HuH-7.5 (cell line): ENCODE measurements at regions not wholly inside any gene's neighbourhood (a gene's known extent, or its start where the extent isn't known, plus 50 kb on each side); places are given as distances from the start of the nearest gene placed in this dataset.
"Not testable (repeated sequence)": the region's sequence is repeated elsewhere in the genome, so short reads cannot be mapped to it uniquely, and the experiment has no call there.

ENCODE experiments used
- DNase-seq: peaks from one replicate; pipeline ENCODE4 v3.0.0; 2011; ENCODE audit warnings: low spot score

DNA sequence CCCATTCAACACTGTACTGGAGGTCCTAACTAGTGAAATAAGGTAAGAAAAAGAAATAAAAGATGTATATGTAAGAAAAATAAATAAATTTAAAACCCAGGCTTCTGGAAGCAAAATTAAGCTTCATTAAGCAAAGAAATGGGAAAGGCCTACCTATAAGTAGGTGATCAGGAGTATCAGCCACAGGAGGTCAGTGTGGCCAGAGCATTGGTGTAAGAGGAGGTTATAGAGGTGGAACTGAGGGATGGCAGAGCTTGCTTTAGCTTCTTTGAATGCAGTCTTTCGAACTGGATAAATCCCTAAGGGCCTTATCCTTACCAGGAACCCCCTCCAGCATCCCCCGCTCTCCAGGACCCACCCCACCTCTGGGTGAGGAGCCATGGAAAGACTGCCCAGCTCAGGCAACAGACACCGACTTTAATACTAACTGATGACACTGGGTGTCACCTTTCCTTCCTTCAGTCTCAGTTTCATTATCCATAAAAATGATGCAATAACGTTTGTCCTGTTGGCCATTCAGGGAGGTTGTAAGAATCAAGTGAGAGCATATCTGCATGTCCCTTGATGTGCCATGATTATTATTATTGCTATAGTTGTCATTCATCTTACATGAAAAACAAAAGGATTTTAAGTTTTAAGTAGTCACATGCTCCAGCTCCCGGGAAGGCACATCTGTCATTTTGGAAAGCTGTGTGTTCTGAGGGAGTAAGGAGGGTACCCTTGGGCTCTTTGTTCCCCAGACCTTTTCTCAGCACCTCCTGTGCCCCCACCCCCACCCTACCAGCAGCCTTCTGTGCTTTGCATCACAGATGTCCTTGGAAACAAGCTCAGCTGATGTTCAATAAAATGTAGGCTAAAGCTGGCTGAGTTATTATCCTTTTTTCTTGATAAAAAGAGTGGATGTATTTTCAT lies 50.8 kb upstream of the CTNNA1 start:
- DNase-seq, result no peak

DNA sequence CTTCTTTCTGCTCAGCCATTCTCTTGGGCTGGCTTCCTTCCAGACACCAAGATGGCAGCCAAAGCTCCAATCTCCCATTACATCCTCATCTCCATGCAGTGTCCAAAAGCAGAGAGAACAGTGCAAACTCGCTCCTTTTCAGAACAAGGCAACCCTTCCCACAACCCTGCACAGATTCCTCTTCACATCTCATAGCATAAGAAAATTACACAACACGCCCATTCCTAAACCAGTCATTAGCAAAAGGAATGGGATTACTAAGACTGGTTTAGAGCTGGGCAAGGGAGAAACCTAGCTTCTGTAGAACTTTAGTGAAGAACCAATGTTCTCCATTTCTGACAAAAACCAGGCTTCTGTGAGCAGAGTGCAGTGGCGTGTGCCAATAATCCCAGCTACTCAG lies 51.5 kb upstream of the CTNNA1 start:
- DNase-seq, result no peak

DNA sequence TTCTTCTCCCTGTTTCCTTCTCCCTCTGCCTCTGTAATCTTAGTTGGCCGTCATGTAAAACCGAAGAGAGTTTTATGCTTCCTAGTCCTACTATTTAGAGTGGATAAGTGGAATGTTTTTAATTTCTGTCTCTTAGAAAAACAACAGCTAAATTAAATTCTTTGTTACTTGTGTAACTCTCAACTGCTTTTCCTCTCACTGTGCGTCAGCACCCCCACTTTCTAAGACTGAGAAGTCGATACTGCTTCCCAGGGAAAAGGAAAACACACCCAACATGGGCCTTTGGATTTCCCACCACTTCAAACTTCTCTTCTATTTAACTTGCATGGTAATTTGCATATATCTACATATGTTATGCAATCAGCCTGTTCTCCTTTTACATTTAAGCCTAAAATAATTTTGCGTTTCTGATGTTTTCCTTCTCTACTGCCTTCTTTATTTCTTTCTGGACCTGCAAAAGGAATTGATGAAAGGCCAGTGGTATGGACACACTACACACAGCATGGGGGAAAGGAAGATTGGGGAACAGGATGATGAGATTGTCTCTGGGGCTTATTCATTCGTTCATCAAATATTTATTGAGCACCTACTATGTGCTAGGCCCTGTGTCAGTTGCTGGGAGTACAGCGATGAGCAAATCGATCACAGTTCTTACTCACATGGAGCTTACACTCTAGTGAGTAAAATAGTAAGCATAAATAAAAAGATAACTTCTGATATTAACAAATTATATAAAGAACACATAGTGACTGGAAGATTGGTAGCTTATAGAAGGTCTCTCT lies 52.5 kb upstream of the CTNNA1 start:
- no peak for DNase-seq

DNA sequence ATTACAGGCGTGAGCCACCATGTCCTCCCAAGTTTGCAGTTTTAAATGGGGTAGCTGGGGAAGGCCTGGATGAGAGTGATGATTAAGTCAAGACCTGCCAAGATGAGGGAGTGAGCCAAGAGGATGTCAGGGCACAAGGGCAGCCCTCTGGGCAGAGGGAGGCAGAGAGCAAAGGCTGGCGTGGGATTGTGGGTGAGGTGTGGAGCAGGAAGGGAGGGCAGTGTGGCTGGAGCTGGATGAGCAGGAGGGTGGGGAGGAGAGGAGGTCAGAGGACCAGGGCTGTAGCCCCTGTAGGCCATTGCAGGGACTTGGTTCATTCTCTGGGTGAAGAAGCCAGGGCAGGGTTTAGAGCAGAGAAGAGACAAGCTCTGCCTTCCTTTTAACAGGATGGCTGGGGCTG lies 53.7 kb upstream of the CTNNA1 start:
- no peak for DNase-seq

DNA sequence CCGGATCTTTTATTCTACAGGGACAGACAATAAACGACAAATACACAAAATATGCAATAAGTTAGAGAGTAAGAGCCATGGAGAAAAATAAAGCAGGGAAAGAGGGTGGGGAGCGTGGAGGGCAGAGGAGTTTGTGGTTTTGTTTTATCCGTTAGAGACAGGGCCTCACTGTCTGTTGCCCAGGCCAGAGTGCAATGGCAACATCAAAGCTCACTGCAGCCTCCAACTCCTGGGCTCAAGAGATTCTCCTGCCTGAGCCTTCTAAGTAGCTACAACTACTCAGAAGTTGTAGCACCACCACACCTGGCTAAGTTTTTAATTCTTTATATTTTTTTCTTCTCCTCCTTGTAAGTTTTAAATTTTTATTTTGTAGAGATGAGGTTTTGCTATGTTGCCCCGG lies 54.5 kb upstream of the CTNNA1 start:
- no peak for DNase-seq

GRCh38 chr5:138697720-138698360 lies 55.4 kb upstream of the CTNNA1 start:
- no peak for DNase-seq

GRCh38 chr5:138696501-138696900 lies 56.7 kb upstream of the CTNNA1 start:
- DNase-seq, result no peak

DNA sequence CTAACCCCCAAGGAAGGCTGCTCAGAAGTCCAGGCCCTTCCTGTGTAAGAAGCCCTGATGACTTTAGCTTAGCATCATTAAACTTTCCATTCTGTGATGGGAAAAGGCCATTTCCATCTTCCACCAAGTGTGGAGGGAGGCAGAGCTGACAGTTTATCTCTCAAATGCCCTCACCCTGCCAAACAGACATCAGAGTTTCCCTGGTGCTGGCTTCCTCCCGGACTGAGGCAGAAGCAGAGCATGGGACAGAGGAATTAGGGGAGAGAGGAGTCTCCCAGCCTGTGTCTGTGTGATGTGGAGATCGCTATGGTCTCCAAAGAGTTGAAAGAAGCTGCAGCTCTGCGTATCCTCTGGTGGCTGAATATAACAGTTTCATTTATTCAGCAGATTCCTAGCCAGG lies 57.4 kb upstream of the CTNNA1 start:
- DNase-seq, result no peak

- DNase-seq, result no peak
Measured at GRCh38 chr5:138694146-138694545, 59.1 kb upstream of the CTNNA1 start.

- no peak for DNase-seq
Measured at GRCh38 chr5:138692370-138692769, 60.9 kb upstream of the CTNNA1 start.

DNA sequence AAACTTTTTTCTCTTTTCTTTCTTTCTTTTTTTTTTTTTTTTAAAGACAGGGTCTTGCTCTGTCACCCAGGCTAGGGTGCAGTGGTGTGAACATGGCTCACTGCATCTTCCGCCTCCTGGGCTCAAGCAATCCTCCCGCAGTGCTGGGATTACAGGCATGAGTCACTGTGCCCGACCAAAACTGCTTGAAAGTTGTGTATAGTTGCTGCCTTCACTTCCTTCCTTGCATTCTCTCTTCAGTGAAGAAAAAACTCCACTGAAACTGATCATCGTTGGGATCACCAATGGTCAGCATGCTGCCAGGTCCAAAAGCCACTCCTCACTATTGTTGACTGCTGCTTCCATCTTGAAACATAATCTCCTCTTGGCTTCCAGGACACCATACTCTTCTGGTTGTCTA lies 66.6 kb upstream of the CTNNA1 start:
- DNase-seq, result no peak

- no peak for DNase-seq
Measured at GRCh38 chr5:138685193-138685745, 68.0 kb upstream of the CTNNA1 start.

GRCh38 chr5:138682462-138682861 lies 70.8 kb upstream of the CTNNA1 start:
- not testable (repeated sequence) for DNase-seq

GRCh38 chr5:138678826-138679225 lies 74.4 kb upstream of the CTNNA1 start:
- DNase-seq, result not testable (repeated sequence)

DNA sequence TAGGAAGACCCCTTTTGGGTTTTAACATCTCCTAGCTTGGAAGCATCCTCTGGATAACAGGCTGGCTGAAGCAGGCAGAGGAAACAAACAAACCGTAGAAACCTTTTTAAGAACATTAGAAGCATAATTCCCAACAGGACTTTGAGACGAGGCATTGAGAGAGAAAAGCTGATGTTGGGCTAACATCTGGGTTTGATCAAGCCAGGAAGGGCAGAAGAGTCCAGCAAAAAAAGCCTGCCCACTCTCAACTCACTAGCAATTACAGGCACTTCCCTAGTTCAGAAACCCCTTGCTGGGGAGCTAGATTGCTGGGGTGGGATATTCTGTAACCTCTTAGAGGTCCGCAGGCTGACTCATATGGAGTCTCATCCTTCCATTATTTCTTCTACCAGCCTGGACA lies 75.4 kb upstream of the CTNNA1 start:
- no peak for DNase-seq

GRCh38 chr5:138676556-138677193 lies 76.5 kb upstream of the CTNNA1 start:
- no peak for DNase-seq

DNA sequence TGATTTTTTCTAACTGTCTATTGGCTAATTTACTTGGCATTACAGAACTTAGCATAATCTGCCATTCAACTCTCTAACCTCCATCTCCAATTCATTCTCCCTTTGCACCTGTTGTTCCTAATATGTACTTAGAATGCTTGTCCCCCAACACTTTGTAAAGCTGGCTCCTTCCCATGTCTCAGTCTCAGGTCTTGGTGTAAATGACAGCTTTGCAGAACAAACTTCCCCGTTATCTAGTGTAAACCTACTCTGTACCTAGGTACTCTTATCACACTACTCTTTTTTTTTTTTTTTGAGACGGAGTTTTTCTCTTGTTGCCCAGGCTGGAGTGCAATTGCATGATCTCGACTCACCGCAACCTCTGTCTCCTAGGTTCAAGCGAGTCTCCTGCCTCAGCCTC lies 77.2 kb upstream of the CTNNA1 start:
- DNase-seq, result no peak

DNA sequence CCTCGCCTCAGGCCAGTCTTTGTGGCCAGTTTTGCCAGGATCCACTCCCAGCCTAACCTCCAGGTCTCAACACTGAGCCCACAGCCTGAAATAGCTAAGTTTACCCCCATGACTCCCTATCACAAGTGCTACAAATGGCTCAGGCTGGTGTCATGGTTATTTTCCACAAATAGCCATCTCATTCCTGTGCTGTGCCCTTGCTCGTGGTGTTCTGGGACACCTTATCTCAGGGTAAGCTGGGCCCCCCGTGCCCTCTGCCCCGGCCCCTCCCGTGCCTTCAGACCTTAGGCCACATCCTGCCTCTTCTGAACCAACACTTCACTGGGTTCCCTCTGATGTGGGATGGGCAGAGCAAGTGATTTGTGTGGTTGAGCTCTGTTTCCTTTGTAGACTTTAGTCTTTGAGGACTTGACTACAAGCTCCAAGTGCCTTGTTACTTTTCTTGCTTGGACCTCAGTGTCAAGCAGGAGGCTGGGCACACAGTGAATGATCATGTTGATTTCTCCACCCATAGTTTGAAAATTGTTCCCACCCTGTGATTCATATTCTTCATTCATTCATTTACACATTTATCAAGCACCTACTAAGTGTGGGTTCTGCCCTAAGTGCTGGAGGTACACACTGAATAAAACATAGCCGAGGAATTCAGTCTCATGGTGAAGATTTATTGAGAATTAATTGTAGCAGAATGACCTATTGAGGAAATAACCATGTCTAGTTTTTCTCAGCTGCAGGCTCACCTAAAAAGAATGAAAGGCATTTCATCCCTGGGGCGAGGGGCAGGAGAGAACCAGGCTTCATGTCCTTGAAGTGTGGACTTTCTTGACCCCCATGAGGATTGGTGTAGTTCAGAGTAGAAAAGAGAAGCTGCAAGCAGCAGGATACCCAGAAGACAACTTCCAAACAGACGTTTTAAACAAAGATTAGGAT lies 84.5 kb upstream of the CTNNA1 start:
- DNase-seq, result no peak

- not testable (repeated sequence) for DNase-seq
Measured at GRCh38 chr5:138667782-138668331, 85.4 kb upstream of the CTNNA1 start.

GRCh38 chr5:138666226-138666742 lies 86.9 kb upstream of the CTNNA1 start:
- no peak for DNase-seq
